ENCODE measurements at regions not wholly inside any gene's neighbourhood (a gene's known extent, or its start where the extent isn't known, plus 50 kb on each side); places are given as distances from the start of the nearest gene placed in this dataset.
"Not testable (repeated sequence)": the region's sequence is repeated elsewhere in the genome, so short reads cannot be mapped to it uniquely, and the experiment has no call there.

DNA sequence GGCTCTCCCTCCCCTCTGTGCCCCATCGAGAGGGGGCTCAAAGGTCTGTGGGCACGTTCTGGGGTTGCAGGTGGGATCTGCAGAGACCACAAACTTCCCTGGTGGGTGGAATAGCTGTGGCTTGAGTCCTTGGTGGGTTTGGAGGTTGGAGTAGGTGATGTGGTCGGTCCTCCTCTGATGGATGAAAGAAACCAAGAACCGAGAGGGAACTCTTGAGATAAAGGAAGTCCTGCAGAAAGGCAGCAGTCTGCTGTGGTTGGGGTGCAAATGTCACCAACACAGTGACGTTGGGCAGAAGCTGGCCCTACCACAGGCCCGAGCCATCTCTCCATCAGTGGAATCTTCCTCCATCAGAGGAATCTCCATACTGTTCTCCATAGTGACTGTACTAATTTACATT lies 171.8 kb downstream of the FCRL5 start:
- WGBS, 2 donors: 57 to 70% methylated on average over 6 of the region's 6 CpGs
- no peak for TF ChIP-seq EP300 (IDR thresholded peaks at IDR 0.05)
- TF ChIP-seq, protein P1, sequence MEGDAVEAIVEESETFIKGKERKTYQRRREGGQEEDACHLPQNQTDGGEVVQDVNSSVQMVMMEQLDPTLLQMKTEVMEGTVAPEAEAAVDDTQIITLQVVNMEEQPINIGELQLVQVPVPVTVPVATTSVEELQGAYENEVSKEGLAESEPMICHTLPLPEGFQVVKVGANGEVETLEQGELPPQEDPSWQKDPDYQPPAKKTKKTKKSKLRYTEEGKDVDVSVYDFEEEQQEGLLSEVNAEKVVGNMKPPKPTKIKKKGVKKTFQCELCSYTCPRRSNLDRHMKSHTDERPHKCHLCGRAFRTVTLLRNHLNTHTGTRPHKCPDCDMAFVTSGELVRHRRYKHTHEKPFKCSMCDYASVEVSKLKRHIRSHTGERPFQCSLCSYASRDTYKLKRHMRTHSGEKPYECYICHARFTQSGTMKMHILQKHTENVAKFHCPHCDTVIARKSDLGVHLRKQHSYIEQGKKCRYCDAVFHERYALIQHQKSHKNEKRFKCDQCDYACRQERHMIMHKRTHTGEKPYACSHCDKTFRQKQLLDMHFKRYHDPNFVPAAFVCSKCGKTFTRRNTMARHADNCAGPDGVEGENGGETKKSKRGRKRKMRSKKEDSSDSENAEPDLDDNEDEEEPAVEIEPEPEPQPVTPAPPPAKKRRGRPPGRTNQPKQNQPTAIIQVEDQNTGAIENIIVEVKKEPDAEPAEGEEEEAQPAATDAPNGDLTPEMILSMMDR (IDR thresholded peaks at IDR 0.05): no peak
- no peak for TF ChIP-seq POLR2A (IDR thresholded peaks at IDR 0.05)

DNA sequence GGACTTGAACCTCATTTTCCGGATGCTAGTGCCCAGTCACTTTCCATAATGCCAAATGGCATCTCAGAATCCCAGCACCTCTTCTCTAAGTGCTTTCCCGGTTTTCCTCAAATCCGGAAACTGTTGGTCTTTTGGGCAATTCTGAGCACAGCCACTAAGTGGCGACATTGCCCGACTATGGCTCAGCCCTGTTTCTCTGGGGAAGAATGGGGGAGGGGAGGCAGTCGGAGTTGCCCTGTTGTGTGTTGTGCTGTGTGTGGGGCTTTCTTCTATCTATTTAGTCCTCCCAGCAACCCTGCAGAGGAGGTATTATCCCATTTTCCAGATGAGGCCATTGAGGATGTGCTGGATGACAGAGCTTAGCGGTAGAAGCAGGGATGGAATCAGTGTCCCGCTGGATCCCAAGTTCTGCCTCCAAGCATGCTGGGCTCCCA lies 175.0 kb downstream of the FCRL5 start:
- H3K4me1 ChIP-seq; H3K27me3 ChIP-seq; H3K36me3 ChIP-seq; H3K4me3 ChIP-seq; H3K27ac ChIP-seq; DNase-seq (ENCODE audit: low spot score in 2 of 2); H3K9me3 ChIP-seq: not testable (repeated sequence)
- TF ChIP-seq, protein P1 (IDR thresholded peaks at IDR 0.05): peak in 2 of 5 experiments; percentile 22 to 26
- WGBS, 2 donors: 30 to 31% methylated on average over 8 of the region's 8 CpGs

More for the DNA sequence above, 171.8 kb downstream of the FCRL5 start:
- Histone ChIP-seq H3K4me3 (no peak overlapping the region), H3K36me3 (no peaks in the 10 kb centered on the region), H3K4me1 (no peaks in the 10 kb centered on the region), H3K9me3 (no peaks in the 10 kb centered on the region), H3K27me3 (peaks cover 0 to 8% of the 10 kb centered on the region in 2 donors), H3K27ac (no peak overlapping the region)
- DNase-seq (ENCODE audit: low spot score in 2 of 2): no peak

DNA sequence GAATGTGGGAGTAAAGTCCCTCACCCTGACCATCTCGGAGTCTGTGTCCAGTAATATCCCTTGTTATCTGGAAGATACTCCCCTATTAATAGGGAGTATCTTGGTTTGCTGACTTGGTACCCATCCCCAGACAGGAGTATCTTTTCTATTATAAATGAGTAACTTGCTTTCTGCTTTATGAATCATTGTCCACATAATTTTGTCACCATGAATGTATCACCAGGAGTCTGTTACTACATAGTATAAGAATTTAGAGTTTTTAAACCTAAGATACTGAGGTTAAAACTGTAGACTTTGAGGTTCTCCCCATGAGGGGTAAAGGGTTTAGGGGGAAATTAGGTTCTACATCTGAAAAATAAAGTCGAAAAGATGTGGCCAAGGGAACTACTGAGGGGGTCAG lies 175.6 kb downstream of the FCRL5 start:
- peaks cover 0 to 8% of the 10 kb centered on the region in 2 donors for H3K27me3 ChIP-seq
- H3K4me3 ChIP-seq: no peak overlapping the region
- no peaks in the 10 kb centered on the region for H3K9me3 ChIP-seq
- DNase-seq (ENCODE audit: low spot score in 2 of 2): no peak
- no peak overlapping the region for H3K27ac ChIP-seq
- H3K4me1 ChIP-seq: no peaks in the 10 kb centered on the region
- 78 to 84% methylated on average over 2 of the region's 2 CpGs for WGBS, 2 donors
- no peaks in the 10 kb centered on the region for H3K36me3 ChIP-seq
- TF ChIP-seq EP300 (IDR thresholded peaks at IDR 0.05): no peak

DNA sequence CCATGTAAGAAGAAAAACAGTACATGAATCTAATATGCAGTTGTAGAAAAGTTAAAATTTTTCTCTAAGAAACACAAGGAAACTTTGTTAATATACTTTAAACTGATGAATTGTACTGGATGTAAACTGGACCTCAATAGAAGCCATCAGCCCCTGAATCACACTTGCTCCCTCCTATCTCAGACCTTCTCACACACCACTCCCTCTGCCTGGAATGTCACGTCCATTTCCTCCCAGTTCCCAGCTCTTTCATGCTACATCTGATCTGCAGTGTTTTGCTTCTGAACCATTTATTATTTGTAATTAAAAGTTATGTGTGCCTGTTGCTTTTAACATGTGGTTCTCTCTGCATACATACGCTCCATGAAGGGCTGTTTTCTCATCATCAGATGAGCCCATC lies 180.0 kb downstream of the FCRL5 start:
- H3K4me3 ChIP-seq; H3K27me3 ChIP-seq; H3K27ac ChIP-seq; DNase-seq (ENCODE audit: low spot score in 2 of 2); H3K9me3 ChIP-seq; H3K4me1 ChIP-seq; H3K36me3 ChIP-seq: not testable (repeated sequence)
- 64 to 67% methylated on average over 2 of the region's 2 CpGs for WGBS, 2 donors

DNA sequence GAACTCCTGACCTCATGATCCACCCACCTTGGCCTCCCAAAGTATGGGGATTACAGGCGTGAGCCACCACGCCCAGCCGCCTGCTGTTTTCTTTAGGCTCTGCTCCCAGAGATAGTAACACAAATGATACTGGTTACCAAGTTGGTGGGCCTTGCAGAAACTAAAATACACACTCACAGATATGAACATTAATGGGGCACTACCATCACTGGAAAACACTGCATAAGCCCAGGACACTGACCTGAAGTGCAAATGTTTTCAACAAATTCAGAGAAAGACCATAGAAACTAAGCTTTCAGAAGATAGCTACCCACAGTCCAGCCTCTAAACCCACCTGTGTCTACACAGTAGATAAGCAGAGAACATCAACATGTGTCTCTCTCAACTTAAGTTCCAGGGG lies 180.5 kb downstream of the FCRL5 start:
- Histone ChIP-seq H3K4me1 (no peaks in the 10 kb centered on the region), H3K27ac (no peak overlapping the region), H3K27me3 (peaks cover 0 to 4% of the 10 kb centered on the region in 2 donors), H3K9me3 (no peaks in the 10 kb centered on the region), H3K36me3 (no peaks in the 10 kb centered on the region), H3K4me3 (no peak overlapping the region)
- TF ChIP-seq EP300 (IDR thresholded peaks at IDR 0.05): no peak
- TF ChIP-seq, protein P1 (IDR thresholded peaks at IDR 0.05): no peak
- TF ChIP-seq POLR2A (IDR thresholded peaks at IDR 0.05): no peak
- no peak for DNase-seq (ENCODE audit: low spot score in 2 of 2)
- 94 to 97% methylated on average over 3 of the region's 3 CpGs for WGBS, 2 donors

DNA sequence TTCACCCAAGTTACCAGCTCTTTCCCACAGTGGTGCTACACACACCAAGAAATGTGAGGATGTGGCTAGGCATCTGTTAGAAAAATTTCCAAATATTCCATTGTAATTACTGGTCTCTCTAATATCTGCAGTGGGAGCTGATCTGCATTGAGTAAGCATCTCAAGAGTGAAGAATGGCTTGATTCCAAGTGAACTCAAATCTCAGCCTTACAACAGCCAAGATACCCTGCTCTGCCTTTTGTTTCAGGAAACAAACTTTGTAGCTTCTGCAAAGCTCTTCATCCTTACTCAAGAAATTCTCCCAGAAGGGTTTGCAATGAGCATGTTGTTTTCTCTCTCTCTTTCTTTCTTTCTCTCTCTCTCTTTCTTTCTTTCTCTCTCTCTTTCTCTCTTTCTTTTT lies 181.1 kb downstream of the FCRL5 start:
- H3K27ac ChIP-seq: no peak overlapping the region
- no peaks in the 10 kb centered on the region for H3K4me1 ChIP-seq
- DNase-seq (ENCODE audit: low spot score in 2 of 2): no peak
- no peaks in the 10 kb centered on the region for H3K36me3 ChIP-seq
- no peaks in the 10 kb centered on the region for H3K9me3 ChIP-seq
- H3K27me3 ChIP-seq: no peaks in the 10 kb centered on the region
- TF ChIP-seq, protein P1 (IDR thresholded peaks at IDR 0.05): no peak
- TF ChIP-seq POLR2A (IDR thresholded peaks at IDR 0.05): no peak
- TF ChIP-seq EP300 (IDR thresholded peaks at IDR 0.05): no peak
- no peak overlapping the region for H3K4me3 ChIP-seq

Data from tibial nerve (tissue), 4 donors.